Neural cell (in vitro differentiated cells): ENCODE measurements at regions not wholly inside any gene's neighbourhood (a gene's known extent, or its start where the extent isn't known, plus 50 kb on each side); places are given as distances from the start of the nearest gene placed in this dataset.

ENCODE experiments used
- H2AFZ ChIP-seq: fragments of 200-600, 300-800 bp; sonication (generic), shearing (Covaris generic); 2 replicates; pipeline ENCODE4 v1.6.0; 2014; ENCODE audit warnings: low read depth, mild to moderate bottlenecking, antibody characterized with exemption, low read length, moderate library complexity
- H3F3A ChIP-seq: fragments of 200-600 bp; shearing (Covaris generic); 2 replicates; pipeline ENCODE4 v1.6.1; 2016; ENCODE audit warnings: mild to moderate bottlenecking, moderate library complexity, mixed read lengths, antibody characterized with exemption, low read length; ENCODE audit not compliant: insufficient read depth, poor library complexity, severe bottlenecking
- H3K27ac ChIP-seq: fragments of 200-600, 300-800 bp; sonication (generic), shearing (Covaris generic); 2 replicates; pipeline ENCODE4 v1.5.1; 2014; ENCODE audit warnings: mild to moderate bottlenecking, low read length, moderate library complexity
- H3K27me3 ChIP-seq: fragments of 300-800, 200-600 bp; sonication (generic), shearing (Covaris generic); 2 replicates; pipeline ENCODE4 v1.6.0; 2014; ENCODE audit warnings: mild to moderate bottlenecking, low read depth, low read length, moderate library complexity; ENCODE audit not compliant: insufficient read depth
- H3K36me3 ChIP-seq: fragments of 300-800, 200-600 bp; sonication (generic), shearing (Covaris generic); 2 replicates; pipeline ENCODE4 v1.5.1; 2014; ENCODE audit warnings: mild to moderate bottlenecking, antibody characterized with exemption, low read length, moderate library complexity; ENCODE audit not compliant: insufficient read depth
- H3K4me2 ChIP-seq: fragments of 300-800, 200-600 bp; sonication (generic), shearing (Covaris generic); 2 replicates; pipeline ENCODE4 v1.6.0; 2014; ENCODE audit warnings: mild to moderate bottlenecking, low read length
- H3K4me3 ChIP-seq: fragments of 300-800, 200-600 bp; sonication (generic), shearing (Covaris generic); 2 replicates; pipeline ENCODE4 v1.5.1; 2014; ENCODE audit warnings: mild to moderate bottlenecking, low read length, moderate library complexity
- H3K79me2 ChIP-seq: fragments of 200-600 bp; shearing (Covaris generic); replicated peaks from 2 replicates; pipeline ENCODE4 v1.6.0; 2014; ENCODE audit warnings: mild to moderate bottlenecking, low read length, moderate library complexity; ENCODE audit not compliant: insufficient read depth
- H3K9ac ChIP-seq: fragments of 300-800, 200-600 bp; sonication (generic), shearing (Covaris generic); 2 replicates; pipeline ENCODE4 v1.6.1; 2016; ENCODE audit warnings: mild to moderate bottlenecking, low read length, mixed read lengths
- H3K9me2 ChIP-seq: fragments of 200-600 bp; shearing (Covaris generic); 2 replicates; pipeline ENCODE4 v1.6.1; 2016; ENCODE audit warnings: mild to moderate bottlenecking, low read length, mixed read lengths; ENCODE audit not compliant: insufficient read depth
- H3K9me3 ChIP-seq: fragments of 200-600, 300-800 bp; sonication (generic), shearing (Covaris generic); 2 replicates; pipeline ENCODE4 v1.6.1; 2016; ENCODE audit warnings: mild to moderate bottlenecking, mixed run types, low read length, moderate library complexity, mixed read lengths
- H4K20me1 ChIP-seq: fragments of 200-600 bp; shearing (Covaris generic); 2 replicates; pipeline ENCODE4 v1.6.1; 2016; ENCODE audit warnings: mild to moderate bottlenecking, mixed run types; ENCODE audit not compliant: insufficient read depth
- EP300 ChIP-seq: fragments of 450-650 bp; conservative IDR thresholded peaks from 2 replicates; pipeline ENCODE4 v1.6.1; 2014; ENCODE audit warnings: antibody characterized with exemption, mild to moderate bottlenecking, moderate library complexity; ENCODE audit not compliant: poor library complexity, severe bottlenecking
- EZH2 ChIP-seq: fragments of 200-600, 300-800 bp; shearing (Covaris generic), sonication (generic); IDR thresholded peaks from 2 replicates; pipeline ENCODE4 v1.6.1; 2014; ENCODE audit warnings: antibody characterized with exemption, low read length, borderline replicate concordance, mild to moderate bottlenecking; ENCODE audit not compliant: insufficient read depth, poor library complexity, severe bottlenecking
- MXI1 ChIP-seq: fragments of 450-650 bp; conservative IDR thresholded peaks from 2 replicates; pipeline ENCODE4 v1.6.1; 2014; ENCODE audit warnings: antibody characterized with exemption, mild to moderate bottlenecking; ENCODE audit not compliant: poor library complexity, severe bottlenecking
- POLR2AphosphoS5 ChIP-seq: IDR thresholded peaks from 2 replicates; pipeline ENCODE4 v1.6.1; 2012
- RAD21 ChIP-seq: fragments of 450-650 bp; conservative IDR thresholded peaks from 2 replicates; pipeline ENCODE4 v1.6.1; 2014; ENCODE audit warnings: antibody characterized with exemption, mild to moderate bottlenecking, moderate library complexity
- SMC3 ChIP-seq: fragments of 450-650 bp; conservative IDR thresholded peaks from 2 replicates; pipeline ENCODE4 v1.6.1; 2014; ENCODE audit warnings: antibody characterized with exemption, mild to moderate bottlenecking, moderate library complexity; ENCODE audit not compliant: poor library complexity
- TAF1 ChIP-seq: IDR thresholded peaks from 2 replicates; pipeline ENCODE4 v1.6.1; 2012; ENCODE audit warnings: low read depth
- TF ChIP-seq, protein P1 (sequence below): IDR thresholded peaks from 2 replicates; pipeline ENCODE4 v1.6.1; 2012; ENCODE audit warnings: borderline replicate concordance
- TF ChIP-seq, protein P2 (sequence below): fragments of 450-650 bp; IDR thresholded peaks from 2 replicates; pipeline ENCODE4 v1.5.1; 2014; ENCODE audit warnings: antibody characterized with exemption, mild to moderate bottlenecking, moderate library complexity; ENCODE audit not compliant: poor library complexity, severe bottlenecking

- Histone ChIP-seq H3K27ac (no peak overlapping the region), H3K9me3 (no peaks in the 10 kb centered on the region), H3K4me2 (no peak overlapping the region), H4K20me1 (no peaks in the 10 kb centered on the region), H3K36me3 (peaks cover 6% of the 10 kb centered on the region), H2AFZ (no peak overlapping the region), H3K9ac (no peak overlapping the region), H3K79me2 (no peaks in the 10 kb centered on the region), H3K4me3 (no peak overlapping the region), H3K9me2 (no peaks in the 10 kb centered on the region), H3F3A (no peaks in the 10 kb centered on the region), H3K27me3 (no peaks in the 10 kb centered on the region)
- no peak for TF ChIP-seq EP300
- TF ChIP-seq, protein P1, sequence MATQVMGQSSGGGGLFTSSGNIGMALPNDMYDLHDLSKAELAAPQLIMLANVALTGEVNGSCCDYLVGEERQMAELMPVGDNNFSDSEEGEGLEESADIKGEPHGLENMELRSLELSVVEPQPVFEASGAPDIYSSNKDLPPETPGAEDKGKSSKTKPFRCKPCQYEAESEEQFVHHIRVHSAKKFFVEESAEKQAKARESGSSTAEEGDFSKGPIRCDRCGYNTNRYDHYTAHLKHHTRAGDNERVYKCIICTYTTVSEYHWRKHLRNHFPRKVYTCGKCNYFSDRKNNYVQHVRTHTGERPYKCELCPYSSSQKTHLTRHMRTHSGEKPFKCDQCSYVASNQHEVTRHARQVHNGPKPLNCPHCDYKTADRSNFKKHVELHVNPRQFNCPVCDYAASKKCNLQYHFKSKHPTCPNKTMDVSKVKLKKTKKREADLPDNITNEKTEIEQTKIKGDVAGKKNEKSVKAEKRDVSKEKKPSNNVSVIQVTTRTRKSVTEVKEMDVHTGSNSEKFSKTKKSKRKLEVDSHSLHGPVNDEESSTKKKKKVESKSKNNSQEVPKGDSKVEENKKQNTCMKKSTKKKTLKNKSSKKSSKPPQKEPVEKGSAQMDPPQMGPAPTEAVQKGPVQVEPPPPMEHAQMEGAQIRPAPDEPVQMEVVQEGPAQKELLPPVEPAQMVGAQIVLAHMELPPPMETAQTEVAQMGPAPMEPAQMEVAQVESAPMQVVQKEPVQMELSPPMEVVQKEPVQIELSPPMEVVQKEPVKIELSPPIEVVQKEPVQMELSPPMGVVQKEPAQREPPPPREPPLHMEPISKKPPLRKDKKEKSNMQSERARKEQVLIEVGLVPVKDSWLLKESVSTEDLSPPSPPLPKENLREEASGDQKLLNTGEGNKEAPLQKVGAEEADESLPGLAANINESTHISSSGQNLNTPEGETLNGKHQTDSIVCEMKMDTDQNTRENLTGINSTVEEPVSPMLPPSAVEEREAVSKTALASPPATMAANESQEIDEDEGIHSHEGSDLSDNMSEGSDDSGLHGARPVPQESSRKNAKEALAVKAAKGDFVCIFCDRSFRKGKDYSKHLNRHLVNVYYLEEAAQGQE, result no peak
- TF ChIP-seq, protein P2, sequence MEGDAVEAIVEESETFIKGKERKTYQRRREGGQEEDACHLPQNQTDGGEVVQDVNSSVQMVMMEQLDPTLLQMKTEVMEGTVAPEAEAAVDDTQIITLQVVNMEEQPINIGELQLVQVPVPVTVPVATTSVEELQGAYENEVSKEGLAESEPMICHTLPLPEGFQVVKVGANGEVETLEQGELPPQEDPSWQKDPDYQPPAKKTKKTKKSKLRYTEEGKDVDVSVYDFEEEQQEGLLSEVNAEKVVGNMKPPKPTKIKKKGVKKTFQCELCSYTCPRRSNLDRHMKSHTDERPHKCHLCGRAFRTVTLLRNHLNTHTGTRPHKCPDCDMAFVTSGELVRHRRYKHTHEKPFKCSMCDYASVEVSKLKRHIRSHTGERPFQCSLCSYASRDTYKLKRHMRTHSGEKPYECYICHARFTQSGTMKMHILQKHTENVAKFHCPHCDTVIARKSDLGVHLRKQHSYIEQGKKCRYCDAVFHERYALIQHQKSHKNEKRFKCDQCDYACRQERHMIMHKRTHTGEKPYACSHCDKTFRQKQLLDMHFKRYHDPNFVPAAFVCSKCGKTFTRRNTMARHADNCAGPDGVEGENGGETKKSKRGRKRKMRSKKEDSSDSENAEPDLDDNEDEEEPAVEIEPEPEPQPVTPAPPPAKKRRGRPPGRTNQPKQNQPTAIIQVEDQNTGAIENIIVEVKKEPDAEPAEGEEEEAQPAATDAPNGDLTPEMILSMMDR, result peak; percentile 91
- TF ChIP-seq POLR2AphosphoS5, result no peak
- no peak for TF ChIP-seq MXI1
- no peak for TF ChIP-seq TAF1
- TF ChIP-seq SMC3, result peak; percentile 88
- TF ChIP-seq EZH2, result no peak
- TF ChIP-seq RAD21, result peak; percentile 90
Observed at GRCh38 chr3:124467980-124468902, 262.0 kb upstream of the UMPS start.

DNA sequence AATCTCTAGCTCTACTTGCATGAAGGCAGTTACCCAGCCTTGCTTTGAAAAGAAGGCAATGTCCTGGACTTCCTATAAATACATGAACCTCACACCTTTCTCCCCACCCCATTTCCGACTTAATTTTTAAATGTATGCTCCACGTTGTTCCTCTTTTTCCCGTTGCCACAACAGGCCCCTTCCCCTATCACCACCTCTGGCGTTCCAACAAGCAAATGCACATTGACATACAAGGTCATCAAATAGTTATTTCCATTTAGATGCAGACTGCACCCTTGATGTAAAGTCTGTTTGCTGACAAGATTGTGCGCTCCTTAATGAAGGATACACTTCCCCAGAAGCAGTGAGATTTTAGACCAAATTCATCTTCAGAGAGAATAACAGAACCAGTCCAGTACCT, 260.7 kb upstream of the UMPS start:
- no peaks in the 10 kb centered on the region for H3K9me3 ChIP-seq
- H3K36me3 ChIP-seq, result peaks cover 3% of the 10 kb centered on the region
- H3K9me2 ChIP-seq, result no peaks in the 10 kb centered on the region
- no peak overlapping the region for H3K4me2 ChIP-seq
- no peak overlapping the region for H3K4me3 ChIP-seq
- H3K79me2 ChIP-seq, result no peaks in the 10 kb centered on the region
- H3K27me3 ChIP-seq, result no peaks in the 10 kb centered on the region
- H3K9ac ChIP-seq, result no peak overlapping the region
- no peak overlapping the region for H3K27ac ChIP-seq
- H4K20me1 ChIP-seq, result no peaks in the 10 kb centered on the region
- no peaks in the 10 kb centered on the region for H3F3A ChIP-seq
- TF ChIP-seq EZH2 (no peak), EP300 (no peak), RAD21 (no peak), TAF1 (no peak)
- TF ChIP-seq, protein P1, result no peak
- no peak overlapping the region for H2AFZ ChIP-seq
